ENCODE measurements at regions not wholly inside any gene's neighbourhood (a gene's known extent, or its start where the extent isn't known, plus 50 kb on each side); places are given as distances from the start of the nearest gene placed in this dataset.
"Not testable (repeated sequence)": the region's sequence is repeated elsewhere in the genome, so short reads cannot be mapped to it uniquely, and the experiment has no call there.

GRCh38 chr11:93032580-93032979, 63.1 kb downstream of the MTNR1B start:
- H3K27ac Mint-ChIP-seq, result no peak overlapping the region

GRCh38 chr11:93033093-93033492, 63.6 kb downstream of the MTNR1B start:
- H3K9me3 Mint-ChIP-seq, result no peaks in the 10 kb centered on the region
- no peaks in the 10 kb centered on the region for H3K36me3 Mint-ChIP-seq (ENCODE audit: low read depth)
- H3K4me3 Mint-ChIP-seq (ENCODE audit: low read depth), result no peak overlapping the region
- H3K4me1 Mint-ChIP-seq (ENCODE audit: low read depth), result peaks cover 4% of the 10 kb centered on the region
- H3K27me3 Mint-ChIP-seq (ENCODE audit: low read depth), result no peaks in the 10 kb centered on the region
- H3K27ac Mint-ChIP-seq, result no peak overlapping the region
- no peak for DNase-seq (ENCODE audit: low spot score)
- intact Hi-C loops (cut with micrococcal nuclease), result no loop called here

More at GRCh38 chr11:93032580-93032979, 63.1 kb downstream of the MTNR1B start:
- Mint-ChIP-seq H3K4me1 (ENCODE audit: low read depth) (peaks cover 4% of the 10 kb centered on the region), H3K36me3 (ENCODE audit: low read depth) (no peaks in the 10 kb centered on the region), H3K27me3 (ENCODE audit: low read depth) (no peaks in the 10 kb centered on the region), H3K9me3 (no peaks in the 10 kb centered on the region), H3K4me3 (ENCODE audit: low read depth) (no peak overlapping the region)
- intact Hi-C loops (cut with micrococcal nuclease), result no loop called here
- no peak for DNase-seq (ENCODE audit: low spot score)

GRCh38 chr11:93034031-93034722, 64.7 kb downstream of the MTNR1B start:
- peaks cover 6% of the 10 kb centered on the region for H3K4me1 Mint-ChIP-seq (ENCODE audit: low read depth)
- DNase-seq (ENCODE audit: low spot score), result no peak
- H3K36me3 Mint-ChIP-seq (ENCODE audit: low read depth), result no peaks in the 10 kb centered on the region
- no peak overlapping the region for H3K27ac Mint-ChIP-seq
- no peak overlapping the region for H3K4me3 Mint-ChIP-seq (ENCODE audit: low read depth)
- intact Hi-C loops (cut with micrococcal nuclease), result no loop called here
- H3K27me3 Mint-ChIP-seq (ENCODE audit: low read depth), result no peaks in the 10 kb centered on the region
- H3K9me3 Mint-ChIP-seq, result no peaks in the 10 kb centered on the region

GRCh38 chr11:93034723-93035039, 65.2 kb downstream of the MTNR1B start:
- H3K27me3 Mint-ChIP-seq (ENCODE audit: low read depth), result no peaks in the 10 kb centered on the region
- H3K36me3 Mint-ChIP-seq (ENCODE audit: low read depth), result no peaks in the 10 kb centered on the region
- H3K9me3 Mint-ChIP-seq, result no peaks in the 10 kb centered on the region
- no peak overlapping the region for H3K4me3 Mint-ChIP-seq (ENCODE audit: low read depth)
- no peak for DNase-seq (ENCODE audit: low spot score)
- no peak overlapping the region for H3K27ac Mint-ChIP-seq
- H3K4me1 Mint-ChIP-seq (ENCODE audit: low read depth), result peaks cover 6% of the 10 kb centered on the region
- intact Hi-C loops (cut with micrococcal nuclease), result no loop called here

- peak overlapping the region; percentile 21 for H3K27ac Mint-ChIP-seq
- H3K4me3 Mint-ChIP-seq (ENCODE audit: low read depth), result no peak overlapping the region
- no peaks in the 10 kb centered on the region for H3K36me3 Mint-ChIP-seq (ENCODE audit: low read depth)
- H3K27me3 Mint-ChIP-seq (ENCODE audit: low read depth), result no peaks in the 10 kb centered on the region
- H3K4me1 Mint-ChIP-seq (ENCODE audit: low read depth), result peaks cover 2% of the 10 kb centered on the region
- no peak for DNase-seq (ENCODE audit: low spot score)
- no peaks in the 10 kb centered on the region for H3K9me3 Mint-ChIP-seq
- intact Hi-C loops (cut with micrococcal nuclease), result loop anchor here (2.0 kb wide), 1 partner anchor 16 kb away; no protein-coding TSS in a partner anchor
These were observed 69.1 kb downstream of the MTNR1B start for GRCh38 chr11:93038521-93038920.

GRCh38 chr11:93039531-93040240, 70.2 kb downstream of the MTNR1B start:
- Mint-ChIP-seq H3K36me3 (ENCODE audit: low read depth) (no peaks in the 10 kb centered on the region), H3K4me3 (ENCODE audit: low read depth) (no peak overlapping the region), H3K27ac (no peak overlapping the region), H3K9me3 (no peaks in the 10 kb centered on the region), H3K4me1 (ENCODE audit: low read depth) (peaks cover 2% of the 10 kb centered on the region), H3K27me3 (ENCODE audit: low read depth) (no peaks in the 10 kb centered on the region)
- intact Hi-C loops (cut with micrococcal nuclease), result loop anchor here (2.0 kb wide), 1 partner anchor 15 kb away; no protein-coding TSS in a partner anchor
- no peak for DNase-seq (ENCODE audit: low spot score)

- peaks cover 2% of the 10 kb centered on the region for H3K4me1 Mint-ChIP-seq (ENCODE audit: low read depth)
- H3K4me3 Mint-ChIP-seq (ENCODE audit: low read depth), result no peak overlapping the region
- DNase-seq (ENCODE audit: low spot score), result no peak
- H3K27me3 Mint-ChIP-seq (ENCODE audit: low read depth), result no peaks in the 10 kb centered on the region
- intact Hi-C loops (cut with micrococcal nuclease), result no loop called here
- H3K27ac Mint-ChIP-seq, result no peak overlapping the region
- no peaks in the 10 kb centered on the region for H3K9me3 Mint-ChIP-seq
- H3K36me3 Mint-ChIP-seq (ENCODE audit: low read depth), result no peaks in the 10 kb centered on the region
These were observed 72.2 kb downstream of the MTNR1B start for GRCh38 chr11:93041682-93042081.

GRCh38 chr11:93043186-93043585, 73.7 kb downstream of the MTNR1B start:
- H3K27ac Mint-ChIP-seq; H3K36me3 Mint-ChIP-seq (ENCODE audit: low read depth); H3K4me3 Mint-ChIP-seq (ENCODE audit: low read depth); intact Hi-C loops (cut with micrococcal nuclease); H3K4me1 Mint-ChIP-seq (ENCODE audit: low read depth); DNase-seq (ENCODE audit: low spot score); H3K27me3 Mint-ChIP-seq (ENCODE audit: low read depth); H3K9me3 Mint-ChIP-seq: not testable (repeated sequence)

GRCh38 chr11:93049740-93050139, 80.3 kb downstream of the MTNR1B start:
- Mint-ChIP-seq H3K27me3 (ENCODE audit: low read depth) (peaks cover 7% of the 10 kb centered on the region), H3K4me1 (ENCODE audit: low read depth) (peaks cover 3% of the 10 kb centered on the region), H3K27ac (no peak overlapping the region), H3K36me3 (ENCODE audit: low read depth) (no peaks in the 10 kb centered on the region), H3K4me3 (ENCODE audit: low read depth) (no peak overlapping the region), H3K9me3 (no peaks in the 10 kb centered on the region)
- DNase-seq (ENCODE audit: low spot score), result no peak
- intact Hi-C loops (cut with micrococcal nuclease), result no loop called here

GRCh38 chr11:93051186-93051585, 81.7 kb downstream of the MTNR1B start:
- Mint-ChIP-seq H3K4me1 (ENCODE audit: low read depth) (peaks cover 6% of the 10 kb centered on the region), H3K9me3 (no peaks in the 10 kb centered on the region), H3K4me3 (ENCODE audit: low read depth) (no peak overlapping the region), H3K27me3 (ENCODE audit: low read depth) (peaks cover 7% of the 10 kb centered on the region), H3K27ac (no peak overlapping the region), H3K36me3 (ENCODE audit: low read depth) (no peaks in the 10 kb centered on the region)
- DNase-seq (ENCODE audit: low spot score), result no peak
- intact Hi-C loops (cut with micrococcal nuclease), result no loop called here

GRCh38 chr11:93053864-93054263, 84.4 kb downstream of the MTNR1B start:
- H3K27ac Mint-ChIP-seq, result no peak overlapping the region
- H3K27me3 Mint-ChIP-seq (ENCODE audit: low read depth), result peaks cover 7% of the 10 kb centered on the region
- no peaks in the 10 kb centered on the region for H3K36me3 Mint-ChIP-seq (ENCODE audit: low read depth)
- no peak for DNase-seq (ENCODE audit: low spot score)
- H3K4me1 Mint-ChIP-seq (ENCODE audit: low read depth), result peaks cover 6% of the 10 kb centered on the region
- intact Hi-C loops (cut with micrococcal nuclease), result loop anchor here (2.0 kb wide), 1 partner anchor 15 kb away; no protein-coding TSS in a partner anchor
- no peak overlapping the region for H3K4me3 Mint-ChIP-seq (ENCODE audit: low read depth)
- H3K9me3 Mint-ChIP-seq, result no peaks in the 10 kb centered on the region

- intact Hi-C loops (cut with micrococcal nuclease), result loop anchor here (2.0 kb wide), 1 partner anchor 15 kb away; no protein-coding TSS in a partner anchor
- DNase-seq (ENCODE audit: low spot score), result no peak
- peaks cover 4% of the 10 kb centered on the region for H3K27me3 Mint-ChIP-seq (ENCODE audit: low read depth)
- H3K4me1 Mint-ChIP-seq (ENCODE audit: low read depth), result peaks cover 6% of the 10 kb centered on the region
- no peaks in the 10 kb centered on the region for H3K9me3 Mint-ChIP-seq
- H3K4me3 Mint-ChIP-seq (ENCODE audit: low read depth), result no peak overlapping the region
- H3K36me3 Mint-ChIP-seq (ENCODE audit: low read depth), result no peaks in the 10 kb centered on the region
- no peak overlapping the region for H3K27ac Mint-ChIP-seq
These were observed 84.8 kb downstream of the MTNR1B start for GRCh38 chr11:93054279-93054678.

- Mint-ChIP-seq H3K27me3 (ENCODE audit: low read depth) (peaks cover 3% of the 10 kb centered on the region), H3K27ac (peak overlapping the region; percentile 15), H3K4me3 (ENCODE audit: low read depth) (no peak overlapping the region), H3K36me3 (ENCODE audit: low read depth) (no peaks in the 10 kb centered on the region), H3K9me3 (no peaks in the 10 kb centered on the region), H3K4me1 (ENCODE audit: low read depth) (peaks cover 6% of the 10 kb centered on the region)
- no peak for DNase-seq (ENCODE audit: low spot score)
- intact Hi-C loops (cut with micrococcal nuclease), result loop anchor here (2.0 kb wide), 1 partner anchor 16 kb away; no protein-coding TSS in a partner anchor
These were observed 85.4 kb downstream of the MTNR1B start for GRCh38 chr11:93054881-93055280.
